ENCODE measurements at regions not wholly inside any gene's neighbourhood (a gene's known extent, or its start where the extent isn't known, plus 50 kb on each side); places are given as distances from the start of the nearest gene placed in this dataset.
"Not testable (repeated sequence)": the region's sequence is repeated elsewhere in the genome, so short reads cannot be mapped to it uniquely, and the experiment has no call there.

DNA sequence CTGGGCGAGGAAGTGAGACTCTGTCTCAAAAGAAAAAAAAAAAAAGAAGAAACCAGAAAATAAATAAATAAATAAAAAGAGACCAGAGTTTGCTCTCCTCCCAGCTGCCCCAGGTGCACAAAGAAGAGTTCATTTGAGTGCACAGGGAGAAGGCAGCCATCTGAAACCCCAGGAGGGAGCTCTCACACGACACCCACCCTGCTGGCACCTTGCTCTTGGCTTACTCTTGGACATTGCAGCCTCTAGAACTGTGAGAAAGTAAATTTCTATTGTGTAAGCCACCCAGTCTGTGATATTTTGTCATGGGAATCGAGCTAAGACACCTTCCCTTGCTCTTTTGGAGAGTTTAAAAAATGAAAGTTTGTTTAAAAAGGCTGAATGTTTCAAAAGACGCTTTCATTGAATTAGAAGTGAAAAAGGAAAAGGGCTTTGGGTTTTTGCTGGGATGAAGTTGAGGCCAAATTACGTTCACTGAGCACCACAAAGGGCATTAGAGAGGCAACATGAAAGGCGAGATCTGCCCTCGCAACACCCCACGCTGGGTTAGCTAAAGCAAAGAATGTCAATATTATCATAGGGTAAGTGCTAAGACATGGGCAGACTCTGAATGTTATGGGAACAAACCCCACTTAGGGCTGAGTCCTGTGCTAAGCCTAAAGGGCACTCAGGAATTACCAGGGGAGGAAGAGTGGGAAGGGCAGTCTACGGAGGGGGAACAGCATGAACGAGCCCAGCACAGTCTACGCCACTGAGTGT is 128.9 kb upstream of the RIOK3 start:
- H3K27ac ChIP-seq = no peak overlapping the region
- ChIA-PET POLR2A (no interaction called here), CTCF (interaction anchor here (1.2 kb wide), 2 partner anchors 10 to 27 kb away, joined by 3 read pairs; no protein-coding TSS in a partner anchor)
- H3K9me3 ChIP-seq = no peaks in the 10 kb centered on the region
- TF ChIP-seq HDAC2 (IDR thresholded peaks at IDR 0.05) = no peak
- no peak for TF ChIP-seq HOXB5 (CRISPR knock-in tag; IDR thresholded peaks at IDR 0.05)
- TF ChIP-seq, protein P1, sequence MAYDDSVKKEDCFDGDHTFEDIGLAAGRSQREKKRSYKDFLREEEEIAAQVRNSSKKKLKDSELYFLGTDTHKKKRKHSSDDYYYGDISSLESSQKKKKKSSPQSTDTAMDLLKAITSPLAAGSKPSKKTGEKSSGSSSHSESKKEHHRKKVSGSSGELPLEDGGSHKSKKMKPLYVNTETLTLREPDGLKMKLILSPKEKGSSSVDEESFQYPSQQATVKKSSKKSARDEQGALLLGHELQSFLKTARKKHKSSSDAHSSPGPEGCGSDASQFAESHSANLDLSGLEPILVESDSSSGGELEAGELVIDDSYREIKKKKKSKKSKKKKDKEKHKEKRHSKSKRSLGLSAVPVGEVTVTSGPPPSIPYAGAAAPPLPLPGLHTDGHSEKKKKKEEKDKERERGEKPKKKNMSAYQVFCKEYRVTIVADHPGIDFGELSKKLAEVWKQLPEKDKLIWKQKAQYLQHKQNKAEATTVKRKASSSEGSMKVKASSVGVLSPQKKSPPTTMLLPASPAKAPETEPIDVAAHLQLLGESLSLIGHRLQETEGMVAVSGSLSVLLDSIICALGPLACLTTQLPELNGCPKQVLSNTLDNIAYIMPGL (CRISPR knock-in tag; IDR thresholded peaks at IDR 0.05; ENCODE audit: borderline replicate concordance) = no peak
- no peak for TF ChIP-seq SREBF2 (IDR thresholded peaks at IDR 0.05)
- TF ChIP-seq HEYL (CRISPR knock-in tag; IDR thresholded peaks at IDR 0.05) = no peak
- TF ChIP-seq POLR2AphosphoS2 (conservative IDR thresholded peaks at IDR 0.05; ENCODE audit: low read length) = no peak
- TF ChIP-seq FOSB (CRISPR knock-in tag; IDR thresholded peaks at IDR 0.05) = no peak
- TF ChIP-seq POLR2A (IDR thresholded peaks at IDR 0.05; ENCODE audit: low read length) = no peak
- TF ChIP-seq ZNF302 (CRISPR knock-in tag; IDR thresholded peaks at IDR 0.05) = no peak
- no peak for TF ChIP-seq EHF (CRISPR knock-in tag; IDR thresholded peaks at IDR 0.05)
- TF ChIP-seq NFE2L2 (conservative IDR thresholded peaks at IDR 0.05; ENCODE audit: low read length) = no peak
- TF ChIP-seq KDM1A (IDR thresholded peaks at IDR 0.05; ENCODE audit: low read depth) = no peak
- TF ChIP-seq, protein P2, sequence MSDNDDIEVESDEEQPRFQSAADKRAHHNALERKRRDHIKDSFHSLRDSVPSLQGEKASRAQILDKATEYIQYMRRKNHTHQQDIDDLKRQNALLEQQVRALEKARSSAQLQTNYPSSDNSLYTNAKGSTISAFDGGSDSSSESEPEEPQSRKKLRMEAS (IDR thresholded peaks at IDR 0.05) = no peak
- TF ChIP-seq MAFK (IDR thresholded peaks at IDR 0.05; ENCODE audit: partially characterized antibody) = no peak
- TF ChIP-seq RCOR1 (IDR thresholded peaks at IDR 0.05; ENCODE audit: low read depth, low read length) = no peak
- no peak for TF ChIP-seq JUN (IDR thresholded peaks at IDR 0.05)
- no peak for TF ChIP-seq MYC (IDR thresholded peaks at IDR 0.05; ENCODE audit: borderline replicate concordance, low read length)
- TF ChIP-seq ZSCAN20 (CRISPR knock-in tag; IDR thresholded peaks at IDR 0.05) = no peak
- TF ChIP-seq MAZ (IDR thresholded peaks at IDR 0.05; ENCODE audit: borderline replicate concordance, low read depth, low read length) = no peak
- TF ChIP-seq, protein P3, sequence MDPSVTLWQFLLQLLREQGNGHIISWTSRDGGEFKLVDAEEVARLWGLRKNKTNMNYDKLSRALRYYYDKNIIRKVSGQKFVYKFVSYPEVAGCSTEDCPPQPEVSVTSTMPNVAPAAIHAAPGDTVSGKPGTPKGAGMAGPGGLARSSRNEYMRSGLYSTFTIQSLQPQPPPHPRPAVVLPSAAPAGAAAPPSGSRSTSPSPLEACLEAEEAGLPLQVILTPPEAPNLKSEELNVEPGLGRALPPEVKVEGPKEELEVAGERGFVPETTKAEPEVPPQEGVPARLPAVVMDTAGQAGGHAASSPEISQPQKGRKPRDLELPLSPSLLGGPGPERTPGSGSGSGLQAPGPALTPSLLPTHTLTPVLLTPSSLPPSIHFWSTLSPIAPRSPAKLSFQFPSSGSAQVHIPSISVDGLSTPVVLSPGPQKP (IDR thresholded peaks at IDR 0.05; ENCODE audit: low read depth, low read length) = no peak
- FAIRE-seq (no peak), DNase-seq (ENCODE audit: low read depth in 1 of 2, low spot score in 1 of 2) (no peak), ATAC-seq (no peak)
- 88% methylated on average over 11 of the region's 11 CpGs for WGBS (ENCODE audit: missing lambda C conversion rate)
- H3K4me1 ChIP-seq = no peaks in the 10 kb centered on the region
- no peak overlapping the region for H3K4me2 ChIP-seq
- H3K4me3 ChIP-seq = no peak overlapping the region

DNA sequence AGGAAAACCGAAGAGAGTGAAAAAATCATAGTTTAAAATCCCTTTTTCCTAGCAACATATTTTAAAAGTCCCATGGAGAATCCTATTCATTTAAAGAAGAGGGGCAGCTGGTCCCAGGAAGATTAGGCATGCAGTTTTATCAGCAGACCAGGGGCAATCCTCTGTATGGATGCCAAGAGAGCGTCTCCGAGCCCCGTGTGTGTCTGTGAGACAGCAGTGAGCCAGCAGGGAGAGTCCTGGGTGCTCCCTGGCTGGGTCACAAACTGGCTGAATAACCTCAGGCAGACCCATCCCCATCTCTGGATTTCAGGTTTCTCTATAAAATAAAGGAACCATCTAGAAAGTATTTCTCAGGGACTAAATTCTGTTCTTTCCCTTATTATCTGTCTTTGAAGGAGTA is 128.2 kb upstream of the RIOK3 start:
- FAIRE-seq = no peak
- ChIA-PET POLR2A (no interaction called here), CTCF (no interaction called here)
- ATAC-seq = no peak
- no peak for DNase-seq (ENCODE audit: low read depth in 1 of 2, low spot score in 1 of 2)
- Histone ChIP-seq H3K27ac (no peak overlapping the region), H3K4me1 (no peaks in the 10 kb centered on the region), H3K4me2 (no peak overlapping the region), H3K9me3 (no peaks in the 10 kb centered on the region), H3K4me3 (no peak overlapping the region)
- 88% methylated on average over 4 of the region's 4 CpGs for WGBS (ENCODE audit: missing lambda C conversion rate)
- TF ChIP-seq CHD4 (IDR thresholded peaks at IDR 0.05; ENCODE audit: borderline replicate concordance) = no peak
- no peak for TF ChIP-seq BHLHE40 (IDR thresholded peaks at IDR 0.05; ENCODE audit: low read depth, low read length)

DNA sequence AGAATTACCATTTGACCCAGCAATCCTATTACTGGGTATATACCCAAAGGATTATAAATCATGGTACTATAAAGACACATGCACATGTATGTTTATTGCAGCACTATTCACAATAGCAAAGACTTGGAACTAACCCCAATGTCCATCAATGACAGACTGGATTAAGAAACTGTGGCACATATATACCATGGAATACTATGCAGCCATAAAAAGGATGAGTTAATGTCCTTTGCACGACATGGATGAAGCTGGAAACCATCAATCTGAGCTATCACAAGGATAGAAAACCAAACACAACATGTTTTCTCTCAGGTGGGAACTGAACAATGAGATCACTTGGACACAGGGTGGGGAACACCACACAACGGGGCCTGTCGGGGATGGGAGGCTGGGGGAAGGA is 123.4 kb upstream of the RIOK3 start:
- H3K4me3 ChIP-seq; POLR2A ChIA-PET; CTCF ChIA-PET; H3K4me2 ChIP-seq; H3K9me3 ChIP-seq; H3K27ac ChIP-seq; ATAC-seq; FAIRE-seq; DNase-seq (ENCODE audit: low read depth in 1 of 2, low spot score in 1 of 2); H3K4me1 ChIP-seq: not testable (repeated sequence)
- 71% methylated on average over 3 of the region's 3 CpGs for WGBS (ENCODE audit: missing lambda C conversion rate)

Measured in A549 (cell line).